Psoas muscle (tissue), 7 donors: ENCODE measurements at regions not wholly inside any gene's neighbourhood (a gene's known extent, or its start where the extent isn't known, plus 50 kb on each side); places are given as distances from the start of the nearest gene placed in this dataset.
A peak's percentile ranks its signal among the peaks of the same experiment; 100 is the strongest.

ENCODE experiments used
- ATAC-seq, 4 donors: fragments of 200-7000 bp; cut with Tn5 transposase; one replicate each; pipeline ENCODE4 v1.9.1; 2020; ENCODE audit warnings: moderate library complexity in 3 of 4, mild to moderate bottlenecking in 2 of 4
- DNase-seq, 2 donors: peaks; one replicate each; pipeline ENCODE4 v3.0.0-alpha.2; 2020
- H3K27ac ChIP-seq: fragments of 200-600 bp; one replicate; pipeline ENCODE4 v1.8.0; 2022
- H3K27me3 ChIP-seq, 3 donors: fragments of 200-600 bp in 1 of 3; one replicate each; pipeline versions ENCODE4 v1.6.1 to v1.8.0; 2013 to 2022; ENCODE audit warnings: low read length in 2 of 3, mild to moderate bottlenecking in 2 of 3, moderate library complexity in 1 of 3; ENCODE audit not compliant: insufficient read depth in 3 of 3
- H3K36me3 ChIP-seq, 2 donors: fragments of 200-600 bp in 1 of 2; one replicate each; pipeline versions ENCODE4 v1.6.1 to v1.8.0; 2013 to 2022; ENCODE audit warnings: low read depth in 1 of 2, mild to moderate bottlenecking in 1 of 2, moderate library complexity in 1 of 2; ENCODE audit not compliant: insufficient read depth in 1 of 2
- H3K4me1 ChIP-seq: fragments of 200-600 bp; one replicate; pipeline ENCODE4 v1.8.0; 2022
- H3K4me3 ChIP-seq: fragments of 200-600 bp; one replicate; pipeline ENCODE4 v1.8.0; 2022; ENCODE audit warnings: mild to moderate bottlenecking
- H3K9me3 ChIP-seq: fragments of 200-600 bp; one replicate; pipeline ENCODE4 v1.8.0; 2022
- WGBS, 3 donors: extraction: QIAGEN DNeasy Blood & Tissue Kit; methylation state at CpG; one replicate each; pipeline versions ENCODE4 v1.1.6 to v1.1.7; 2013; 5-methylcytosine and 5-hydroxymethylcytosine counted together
- intact Hi-C, 2 donors: fragments of 100-400 bp; cut with DNase I; formaldehyde crosslinking; loops; one replicate each; pipeline versions ENCODE4 v1.11.0 to v1.14.2; 2022
- TF ChIP-seq, protein P1 (sequence below): fragments of 200-600 bp; IDR thresholded peaks from one replicate; pipeline ENCODE4 v1.8.0; 2022; ENCODE audit warnings: antibody characterized with exemption
- donor health status: healthy with polysubstance abuse.
- donor health status: DM: no; HTN: no; CAD: no; lungs with moderate emphysema.
- donor health status: Bipolar disorder and iron deficiency.
- donor health status: healthy.
- donor health status: DM: yes; HTN: yes; CAD: no.
- donor health status: DM: no; HTN: no; CAD: no.
- donor health status: DM: yes; HTN: yes; CAD: no.

DNA sequence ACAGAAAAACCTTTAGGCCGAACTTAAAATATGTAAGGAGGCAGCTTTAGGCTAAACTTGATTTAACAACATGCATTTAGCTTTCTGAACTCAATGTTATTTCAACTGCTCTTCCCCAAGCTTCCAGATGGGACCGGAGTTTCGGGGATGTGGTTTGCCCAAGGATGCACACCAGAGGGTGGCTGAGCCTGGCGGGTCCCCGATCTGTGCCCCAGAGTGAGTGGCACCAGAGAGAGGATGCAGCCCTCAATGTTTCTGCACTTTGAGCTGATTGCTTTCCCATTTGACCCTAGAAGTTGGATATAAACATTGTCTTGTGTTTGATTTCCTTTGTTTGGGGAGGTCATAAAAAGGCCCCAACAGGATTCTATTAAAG, 348.0 kb upstream of the TNRC6C start:
- TF ChIP-seq, protein P1, sequence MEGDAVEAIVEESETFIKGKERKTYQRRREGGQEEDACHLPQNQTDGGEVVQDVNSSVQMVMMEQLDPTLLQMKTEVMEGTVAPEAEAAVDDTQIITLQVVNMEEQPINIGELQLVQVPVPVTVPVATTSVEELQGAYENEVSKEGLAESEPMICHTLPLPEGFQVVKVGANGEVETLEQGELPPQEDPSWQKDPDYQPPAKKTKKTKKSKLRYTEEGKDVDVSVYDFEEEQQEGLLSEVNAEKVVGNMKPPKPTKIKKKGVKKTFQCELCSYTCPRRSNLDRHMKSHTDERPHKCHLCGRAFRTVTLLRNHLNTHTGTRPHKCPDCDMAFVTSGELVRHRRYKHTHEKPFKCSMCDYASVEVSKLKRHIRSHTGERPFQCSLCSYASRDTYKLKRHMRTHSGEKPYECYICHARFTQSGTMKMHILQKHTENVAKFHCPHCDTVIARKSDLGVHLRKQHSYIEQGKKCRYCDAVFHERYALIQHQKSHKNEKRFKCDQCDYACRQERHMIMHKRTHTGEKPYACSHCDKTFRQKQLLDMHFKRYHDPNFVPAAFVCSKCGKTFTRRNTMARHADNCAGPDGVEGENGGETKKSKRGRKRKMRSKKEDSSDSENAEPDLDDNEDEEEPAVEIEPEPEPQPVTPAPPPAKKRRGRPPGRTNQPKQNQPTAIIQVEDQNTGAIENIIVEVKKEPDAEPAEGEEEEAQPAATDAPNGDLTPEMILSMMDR, result no peak
- intact Hi-C loops, result no loop called here
- no peak for ATAC-seq
- no peak for DNase-seq
- H3K9me3 ChIP-seq, result no peaks in the 10 kb centered on the region
- H3K36me3 ChIP-seq, result no peaks in the 10 kb centered on the region
- no peaks in the 10 kb centered on the region for H3K4me1 ChIP-seq
- no peak overlapping the region for H3K27ac ChIP-seq
- WGBS, 3 donors, result 65 to 83% (median 72%) methylated on average over 5 of the region's 5 CpGs
- H3K27me3 ChIP-seq, result peaks cover 0 to 1% (median 0%) of the 10 kb centered on the region in 3 donors
- peak overlapping the region; percentile 25 for H3K4me3 ChIP-seq

DNA sequence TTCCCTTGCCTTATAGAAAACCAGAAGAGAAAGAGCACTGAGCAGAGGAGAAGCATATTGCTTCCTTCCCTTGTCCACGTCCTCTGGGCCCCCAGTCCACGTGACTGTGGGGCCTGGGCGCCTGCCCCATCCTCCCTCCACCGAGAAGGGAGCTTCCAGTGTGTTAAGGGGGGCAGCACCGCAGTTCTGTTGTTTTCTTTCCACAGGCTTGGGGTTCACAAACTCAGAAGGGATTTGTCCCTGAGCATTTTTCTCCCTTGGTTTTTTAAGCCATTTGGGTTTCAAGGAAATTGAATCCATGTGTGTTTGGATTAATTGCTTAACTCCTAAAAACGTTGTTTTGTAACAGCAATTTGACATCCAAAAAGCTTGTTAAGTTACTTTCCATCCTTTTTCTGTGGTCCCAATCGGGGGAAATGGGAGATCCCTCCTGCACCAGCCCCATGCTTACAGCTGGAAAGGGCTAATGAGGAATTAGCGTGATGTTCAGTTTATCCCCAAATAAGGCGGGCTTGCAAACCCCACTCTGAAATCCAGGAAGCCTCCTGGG, 347.5 kb upstream of the TNRC6C start:
- no peaks in the 10 kb centered on the region for H3K36me3 ChIP-seq
- peak in 1 of 2 donors; percentile 65 for DNase-seq
- TF ChIP-seq, protein P1, result no peak
- WGBS, 3 donors, result 55 to 68% (median 59%) methylated on average over 9 of the region's 9 CpGs
- peaks cover 0 to 1% (median 0%) of the 10 kb centered on the region in 3 donors for H3K27me3 ChIP-seq
- intact Hi-C loops, result no loop called here
- peak in 1 of 4 donors; percentile 44 for ATAC-seq
- H3K4me3 ChIP-seq, result no peak overlapping the region
- no peaks in the 10 kb centered on the region for H3K9me3 ChIP-seq
- H3K27ac ChIP-seq, result no peak overlapping the region
- H3K4me1 ChIP-seq, result peaks cover 5% of the 10 kb centered on the region

DNA sequence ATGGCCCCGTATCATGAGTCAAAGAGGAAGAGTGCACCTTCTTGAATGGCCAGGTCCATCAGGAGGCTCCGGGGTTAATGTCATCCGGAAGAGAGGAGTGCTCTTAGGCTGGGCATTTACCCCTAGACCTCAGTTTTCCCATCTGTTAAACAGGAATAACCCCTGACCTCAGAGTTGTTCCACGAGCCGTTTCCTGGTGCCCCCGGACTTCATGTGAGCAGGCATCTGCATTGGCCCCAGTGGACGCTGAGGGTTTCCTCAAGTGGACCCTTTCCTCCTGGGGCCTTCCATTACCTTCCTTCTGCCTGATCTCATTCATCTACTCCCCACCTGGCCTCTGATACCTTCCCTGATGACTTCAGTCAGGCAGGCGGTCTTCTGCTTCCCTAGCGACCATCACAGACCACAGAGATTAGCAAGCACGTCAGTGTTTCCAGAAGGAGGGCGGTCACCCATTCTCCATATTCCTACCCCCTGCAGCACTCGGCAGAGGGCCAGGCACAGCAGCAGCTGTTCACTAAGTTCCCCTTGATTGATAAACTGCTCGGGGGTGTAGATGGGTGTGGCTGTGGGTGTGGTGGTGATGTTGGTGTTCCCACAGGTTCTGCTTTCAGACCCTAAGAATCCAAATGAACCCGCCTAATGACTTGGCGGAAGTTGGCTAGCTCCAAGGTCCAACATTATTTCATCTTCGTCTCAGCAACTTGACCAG, 346.6 kb upstream of the TNRC6C start:
- Histone ChIP-seq H3K4me3 (no peak overlapping the region), H3K4me1 (peaks cover 11% of the 10 kb centered on the region), H3K27ac (no peak overlapping the region), H3K36me3 (no peaks in the 10 kb centered on the region), H3K27me3 (peaks cover 0 to 1% (median 0%) of the 10 kb centered on the region in 3 donors), H3K9me3 (no peaks in the 10 kb centered on the region)
- no peak for DNase-seq
- WGBS, 3 donors, result 82 to 84% (median 83%) methylated on average over 16 of the region's 16 CpGs
- no peak for ATAC-seq
- TF ChIP-seq, protein P1, result no peak
- intact Hi-C loops, result no loop called here

DNA sequence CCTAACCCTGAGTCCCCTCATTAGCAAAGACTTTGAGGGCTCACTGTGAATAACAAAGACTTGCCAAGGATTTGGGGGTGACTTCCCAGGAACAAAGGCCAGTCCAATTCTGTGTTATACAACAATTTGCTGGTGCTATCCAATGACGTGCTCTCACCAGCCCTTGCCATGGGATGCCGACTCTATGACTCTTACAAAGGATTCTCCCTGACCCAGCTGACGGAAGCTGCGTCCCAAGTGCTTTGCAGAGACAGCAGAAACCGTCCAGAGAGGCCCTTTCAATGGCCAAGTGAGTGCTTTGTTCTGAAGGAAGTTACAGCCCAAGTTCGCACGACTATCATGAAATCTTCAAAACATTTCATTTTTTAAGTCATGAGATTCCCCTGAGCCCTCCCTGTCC, 345.3 kb upstream of the TNRC6C start:
- no peak overlapping the region for H3K27ac ChIP-seq
- ATAC-seq, result peak in 3 of 4 donors; percentile 26 to 46 (median 28)
- no peaks in the 10 kb centered on the region for H3K36me3 ChIP-seq
- H3K9me3 ChIP-seq, result no peaks in the 10 kb centered on the region
- WGBS, 3 donors, result 63 to 69% (median 68%) methylated on average over 7 of the region's 7 CpGs
- peak; percentile 33 to 76 for DNase-seq
- intact Hi-C loops, result no loop called here
- H3K4me1 ChIP-seq, result peaks cover 11% of the 10 kb centered on the region
- TF ChIP-seq, protein P1, result no peak
- H3K4me3 ChIP-seq, result no peak overlapping the region
- H3K27me3 ChIP-seq, result peaks cover 0 to 1% (median 0%) of the 10 kb centered on the region in 3 donors
